ENCODE measurements at regions not wholly inside any gene's neighbourhood (a gene's known extent, or its start where the extent isn't known, plus 50 kb on each side); places are given as distances from the start of the nearest gene placed in this dataset.

GRCh38 chr6:88454658-88455057 is 288.5 kb upstream of the CNR1 start:
- no peak for TF ChIP-seq MYC (IDR thresholded peaks at IDR 0.05; ENCODE audit: low read depth, low read length)
- no peak for TF ChIP-seq MAX (IDR thresholded peaks at IDR 0.05; ENCODE audit: low read depth, low read length)
- H3K4me3 ChIP-seq (ENCODE audit: low read depth, low read length): no peak overlapping the region
- DNase-seq (ENCODE audit: low read depth): no peak

- no peak for TF ChIP-seq MAX (IDR thresholded peaks at IDR 0.05; ENCODE audit: low read depth, low read length)
- TF ChIP-seq CTCF (IDR thresholded peaks at IDR 0.05; ENCODE audit: low read depth, low read length): no peak
- no peak for TF ChIP-seq POLR2A (IDR thresholded peaks at IDR 0.05; ENCODE audit: extremely low read depth, insufficient read length)
- no peak for TF ChIP-seq MYC (IDR thresholded peaks at IDR 0.05; ENCODE audit: low read depth, low read length)
- no peak for DNase-seq (ENCODE audit: low read depth)
- H3K4me3 ChIP-seq (ENCODE audit: low read depth, low read length): no peak overlapping the region
Observed at GRCh38 chr6:88449770-88450169, 283.6 kb upstream of the CNR1 start.

GRCh38 chr6:88445188-88445965 is 279.2 kb upstream of the CNR1 start:
- TF ChIP-seq POLR2A (IDR thresholded peaks at IDR 0.05; ENCODE audit: extremely low read depth, insufficient read length) (no peak), MYC (IDR thresholded peaks at IDR 0.05; ENCODE audit: low read depth, low read length) (no peak)
- DNase-seq (ENCODE audit: low read depth): no peak
- no peak overlapping the region for H3K4me3 ChIP-seq (ENCODE audit: low read depth, low read length)

GRCh38 chr6:88443554-88443953 is 277.4 kb upstream of the CNR1 start:
- TF ChIP-seq MAX (IDR thresholded peaks at IDR 0.05; ENCODE audit: low read depth, low read length): no peak
- peak; percentile 38 for DNase-seq (ENCODE audit: low read depth)
- H3K4me3 ChIP-seq (ENCODE audit: low read depth, low read length): no peak overlapping the region

- TF ChIP-seq CTCF (IDR thresholded peaks at IDR 0.05; ENCODE audit: low read depth, low read length) (no peak), POLR2A (IDR thresholded peaks at IDR 0.05; ENCODE audit: extremely low read depth, insufficient read length) (no peak), MYC (IDR thresholded peaks at IDR 0.05; ENCODE audit: low read depth, low read length) (no peak), MAX (IDR thresholded peaks at IDR 0.05; ENCODE audit: low read depth, low read length) (no peak)
- H3K4me3 ChIP-seq (ENCODE audit: low read depth, low read length): no peak overlapping the region
- DNase-seq (ENCODE audit: low read depth): peak; percentile 34
Observed at GRCh38 chr6:88442737-88443136, 276.6 kb upstream of the CNR1 start.

- no peak for DNase-seq (ENCODE audit: low read depth)
- no peak overlapping the region for H3K4me3 ChIP-seq (ENCODE audit: low read depth, low read length)
- TF ChIP-seq POLR2A (IDR thresholded peaks at IDR 0.05; ENCODE audit: extremely low read depth, insufficient read length) (no peak), MYC (IDR thresholded peaks at IDR 0.05; ENCODE audit: low read depth, low read length) (no peak), CTCF (IDR thresholded peaks at IDR 0.05; ENCODE audit: low read depth, low read length) (no peak), MAX (IDR thresholded peaks at IDR 0.05; ENCODE audit: low read depth, low read length) (no peak)
Observed at GRCh38 chr6:88441346-88441745, 275.2 kb upstream of the CNR1 start.

GRCh38 chr6:88428068-88428467 is 261.9 kb upstream of the CNR1 start:
- TF ChIP-seq MYC (IDR thresholded peaks at IDR 0.05; ENCODE audit: low read depth, low read length): no peak
- TF ChIP-seq POLR2A (IDR thresholded peaks at IDR 0.05; ENCODE audit: extremely low read depth, insufficient read length): no peak
- TF ChIP-seq MAX (IDR thresholded peaks at IDR 0.05; ENCODE audit: low read depth, low read length): no peak
- no peak for TF ChIP-seq CTCF (IDR thresholded peaks at IDR 0.05; ENCODE audit: low read depth, low read length)
- no peak overlapping the region for H3K4me3 ChIP-seq (ENCODE audit: low read depth, low read length)

More at GRCh38 chr6:88428068-88428467, 261.9 kb upstream of the CNR1 start:
- DNase-seq (ENCODE audit: low read depth): no peak
